ENCODE measurements at regions not wholly inside any gene's neighbourhood (a gene's known extent, or its start where the extent isn't known, plus 50 kb on each side); places are given as distances from the start of the nearest gene placed in this dataset.

DNA sequence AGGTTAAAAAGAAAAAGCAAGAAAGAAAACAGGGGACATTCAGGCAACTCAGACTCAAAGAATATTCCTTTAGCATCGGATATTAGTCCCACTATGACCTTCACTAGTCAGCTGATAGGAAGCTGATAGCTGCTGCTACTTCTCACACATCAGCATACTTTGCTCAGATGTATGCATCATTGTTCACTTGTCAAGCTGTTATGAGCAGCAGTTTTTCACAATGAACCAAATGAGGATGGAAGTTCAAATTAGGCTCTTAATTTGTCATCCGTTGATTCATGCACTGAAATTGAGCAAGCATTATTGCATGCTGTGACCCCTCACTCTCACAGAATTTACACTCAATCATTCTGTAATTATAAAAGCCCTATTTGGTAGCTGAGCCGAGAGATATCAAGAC lies 257.7 kb downstream of the SNX13 start:
- Histone ChIP-seq H3K36me3 (no peaks in the 10 kb centered on the region), H3K27me3 (no peaks in the 10 kb centered on the region; the same call in 1 of the 2 replicates), H3K9me3 (no peaks in the 10 kb centered on the region), H3K4me3 (ENCODE audit: low read depth, low read length) (no peak overlapping the region), H3K4me1 (no peaks in the 10 kb centered on the region)
- TF ChIP-seq, protein P1, sequence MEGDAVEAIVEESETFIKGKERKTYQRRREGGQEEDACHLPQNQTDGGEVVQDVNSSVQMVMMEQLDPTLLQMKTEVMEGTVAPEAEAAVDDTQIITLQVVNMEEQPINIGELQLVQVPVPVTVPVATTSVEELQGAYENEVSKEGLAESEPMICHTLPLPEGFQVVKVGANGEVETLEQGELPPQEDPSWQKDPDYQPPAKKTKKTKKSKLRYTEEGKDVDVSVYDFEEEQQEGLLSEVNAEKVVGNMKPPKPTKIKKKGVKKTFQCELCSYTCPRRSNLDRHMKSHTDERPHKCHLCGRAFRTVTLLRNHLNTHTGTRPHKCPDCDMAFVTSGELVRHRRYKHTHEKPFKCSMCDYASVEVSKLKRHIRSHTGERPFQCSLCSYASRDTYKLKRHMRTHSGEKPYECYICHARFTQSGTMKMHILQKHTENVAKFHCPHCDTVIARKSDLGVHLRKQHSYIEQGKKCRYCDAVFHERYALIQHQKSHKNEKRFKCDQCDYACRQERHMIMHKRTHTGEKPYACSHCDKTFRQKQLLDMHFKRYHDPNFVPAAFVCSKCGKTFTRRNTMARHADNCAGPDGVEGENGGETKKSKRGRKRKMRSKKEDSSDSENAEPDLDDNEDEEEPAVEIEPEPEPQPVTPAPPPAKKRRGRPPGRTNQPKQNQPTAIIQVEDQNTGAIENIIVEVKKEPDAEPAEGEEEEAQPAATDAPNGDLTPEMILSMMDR (IDR thresholded peaks at IDR 0.05; ENCODE audit: low read depth, low read length): no peak
- no peak for DNase-seq

DNA sequence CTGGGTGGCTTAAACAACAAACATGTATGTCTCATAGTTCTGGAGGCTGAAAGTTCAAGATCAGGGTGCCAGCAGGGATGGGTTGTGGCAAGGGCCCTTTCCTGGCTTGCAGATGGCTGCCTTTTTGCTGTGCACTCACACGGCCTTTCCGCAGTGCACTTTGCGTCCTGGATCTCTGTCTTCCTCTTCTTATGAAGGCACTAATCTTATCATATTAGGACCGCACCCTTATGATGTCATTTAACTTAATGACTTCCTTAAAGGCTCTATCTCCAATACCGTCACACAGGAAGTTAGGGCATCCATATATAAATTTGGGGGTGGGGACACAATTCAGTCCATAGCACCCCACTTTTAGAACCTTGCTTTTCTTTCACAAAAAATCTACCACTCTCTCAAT lies 255.2 kb downstream of the SNX13 start:
- DNase-seq: no peak
- Histone ChIP-seq H3K9me3 (no peaks in the 10 kb centered on the region), H3K4me3 (ENCODE audit: low read depth, low read length) (no peak overlapping the region), H3K4me1 (no peaks in the 10 kb centered on the region), H3K36me3 (no peaks in the 10 kb centered on the region), H3K27me3 (no peaks in the 10 kb centered on the region)
- TF ChIP-seq, protein P1 (IDR thresholded peaks at IDR 0.05; ENCODE audit: low read depth, low read length): no peak

DNA sequence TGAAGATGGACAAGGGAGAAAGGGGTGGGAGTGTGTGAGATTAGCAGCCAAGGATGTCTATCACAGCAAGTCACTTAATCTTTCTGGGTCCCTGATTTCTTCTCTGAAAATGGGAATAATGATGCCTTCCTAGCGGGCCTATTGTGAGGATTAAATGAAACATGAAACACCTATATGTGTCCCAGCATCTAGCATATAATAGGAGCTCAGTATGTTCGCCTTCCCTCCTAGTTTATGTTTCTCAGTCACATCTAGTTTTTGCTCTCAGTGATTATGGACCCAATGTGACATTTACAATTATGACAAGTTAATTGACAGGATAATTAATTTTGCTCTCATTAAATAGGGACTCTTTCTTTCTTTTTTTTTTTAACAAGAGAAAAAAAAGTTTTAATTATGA lies 252.9 kb downstream of the SNX13 start:
- Histone ChIP-seq H3K36me3 (no peaks in the 10 kb centered on the region), H3K27me3 (no peaks in the 10 kb centered on the region), H3K4me1 (no peaks in the 10 kb centered on the region), H3K9me3 (no peaks in the 10 kb centered on the region), H3K4me3 (ENCODE audit: low read depth, low read length) (no peak overlapping the region)
- TF ChIP-seq, protein P1 (IDR thresholded peaks at IDR 0.05; ENCODE audit: low read depth, low read length): no peak
- DNase-seq: no peak

DNA sequence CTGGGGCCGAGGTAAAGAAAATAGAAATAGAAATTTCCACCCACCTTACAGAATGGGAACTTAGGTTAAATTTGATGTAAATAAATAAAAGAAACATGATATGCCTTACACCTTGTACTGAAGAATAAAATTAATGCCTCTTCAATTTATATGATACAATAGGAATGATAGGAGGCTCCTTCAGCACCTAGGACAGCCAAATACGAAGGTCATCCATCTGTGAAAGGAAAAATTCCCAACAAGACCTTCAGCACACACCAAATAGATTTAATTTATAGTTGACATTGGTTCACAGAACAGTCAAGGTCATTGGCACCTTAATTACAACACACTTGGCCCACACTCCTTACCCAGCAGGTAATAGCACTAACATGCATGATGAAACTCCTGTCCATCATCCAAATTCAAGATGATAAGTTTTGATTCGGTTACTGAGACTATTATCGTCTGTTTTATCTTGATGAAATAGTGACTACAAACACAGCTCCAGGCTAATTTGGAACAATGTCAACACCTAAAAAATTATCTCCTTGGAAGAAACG lies 250.9 kb downstream of the SNX13 start:
- no peak for DNase-seq
- TF ChIP-seq, protein P1 (IDR thresholded peaks at IDR 0.05; ENCODE audit: low read depth, low read length): no peak
- H3K4me1 ChIP-seq: no peaks in the 10 kb centered on the region
- no peaks in the 10 kb centered on the region for H3K36me3 ChIP-seq
- no peaks in the 10 kb centered on the region for H3K27me3 ChIP-seq
- H3K9me3 ChIP-seq: no peaks in the 10 kb centered on the region
- H3K4me3 ChIP-seq (ENCODE audit: low read depth, low read length): no peak overlapping the region

DNA sequence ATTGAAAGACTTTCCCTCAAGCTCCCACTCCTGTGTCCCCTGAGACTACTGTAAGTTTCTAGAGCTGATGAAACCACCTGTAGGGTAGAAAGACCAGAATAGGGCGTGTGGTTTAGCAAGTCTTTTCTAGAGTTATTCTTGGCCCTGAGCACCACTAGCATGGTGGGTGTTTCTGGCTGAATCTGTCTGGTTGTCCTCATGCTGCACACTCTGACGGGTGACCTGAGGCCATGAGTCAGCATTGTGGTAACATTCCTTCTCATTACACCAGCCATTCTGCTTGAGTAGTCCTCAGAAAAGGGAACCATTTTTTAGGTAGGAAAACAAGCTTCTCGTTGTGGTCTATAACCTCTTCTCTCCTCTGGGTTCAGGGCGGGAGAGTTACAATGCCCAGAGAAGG lies 250.3 kb downstream of the SNX13 start:
- H3K27me3 ChIP-seq: no peaks in the 10 kb centered on the region
- TF ChIP-seq, protein P1 (IDR thresholded peaks at IDR 0.05; ENCODE audit: low read depth, low read length): no peak
- no peak for DNase-seq
- no peaks in the 10 kb centered on the region for H3K36me3 ChIP-seq
- H3K4me3 ChIP-seq (ENCODE audit: low read depth, low read length): no peak overlapping the region
- H3K9me3 ChIP-seq: no peaks in the 10 kb centered on the region
- H3K4me1 ChIP-seq: no peaks in the 10 kb centered on the region

DNA sequence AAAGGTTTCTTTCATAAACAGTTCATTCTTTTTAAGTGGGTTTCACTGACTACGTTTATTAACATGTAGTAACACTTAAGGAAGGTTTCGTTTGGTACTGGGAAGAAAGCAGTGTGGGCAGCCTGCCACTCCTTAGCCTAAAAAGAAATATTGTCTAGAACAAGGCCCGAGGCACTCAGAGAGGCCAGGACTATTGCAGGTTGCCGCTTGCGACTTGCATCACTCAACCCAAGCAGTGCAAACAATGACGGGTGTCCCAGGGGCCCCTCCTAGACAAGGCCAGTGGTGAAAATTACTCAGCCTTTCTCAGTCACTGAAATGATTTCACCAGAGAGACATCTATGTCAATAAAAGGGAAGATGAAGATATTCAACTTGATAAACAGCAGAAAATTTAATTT lies 243.9 kb downstream of the SNX13 start:
- H3K9me3 ChIP-seq: no peaks in the 10 kb centered on the region; the same call in 1 of the 2 replicates
- no peaks in the 10 kb centered on the region for H3K36me3 ChIP-seq
- peak; percentile 23 for DNase-seq
- H3K4me3 ChIP-seq (ENCODE audit: low read depth, low read length): no peak overlapping the region
- TF ChIP-seq, protein P1 (IDR thresholded peaks at IDR 0.05; ENCODE audit: low read depth, low read length): no peak
- no peaks in the 10 kb centered on the region for H3K27me3 ChIP-seq
- no peaks in the 10 kb centered on the region; the same call in 1 of the 2 replicates for H3K4me1 ChIP-seq
